Activated T-helper 2 cell treated with anti-CD3 and anti-CD28 coated beads, Interferon-gamma antibody, Interleukin-2, Interleukin-4, amounts not matched to agents 10 μg/mL and 5 μg/mL and 100 μg/mL, durations not matched to agents 14 hours and 24 hours and 36 hours (primary cell): ENCODE measurements at regions not wholly inside any gene's neighbourhood (a gene's known extent, or its start where the extent isn't known, plus 50 kb on each side); places are given as distances from the start of the nearest gene placed in this dataset.

Experiments used
- DNase-seq: peaks from one replicate; pipeline ENCODE4 v3.0.0; 2021; ENCODE audit warnings: low spot score
- H3K27ac Mint-ChIP-seq: one replicate; pipeline ENCODE4 v1.8.0; 2021; ENCODE audit warnings: mixed read lengths
- H3K27me3 Mint-ChIP-seq: one replicate; pipeline ENCODE4 v1.8.0; 2021; ENCODE audit warnings: low read depth, mixed read lengths
- H3K36me3 Mint-ChIP-seq: one replicate; pipeline ENCODE4 v1.8.0; 2021; ENCODE audit warnings: low read depth, mixed read lengths
- H3K4me1 Mint-ChIP-seq: one replicate; pipeline ENCODE4 v1.8.0; 2021; ENCODE audit warnings: low read depth, mixed read lengths
- H3K4me3 Mint-ChIP-seq: one replicate; pipeline ENCODE4 v1.8.0; 2021; ENCODE audit warnings: low read depth, mild to moderate bottlenecking, moderate library complexity, mixed read lengths
- H3K9me3 Mint-ChIP-seq: one replicate; pipeline ENCODE4 v1.8.0; 2021; ENCODE audit warnings: mixed read lengths
- intact Hi-C: fragments of 100-400 bp; cut with micrococcal nuclease; formaldehyde crosslinking; loops from one replicate; pipeline ENCODE4 v1.15.1; 2023

GRCh38 chr6:139676718-139677117, 302.3 kb upstream of the CITED2 start:
- no peak for DNase-seq
- H3K27me3 Mint-ChIP-seq: peaks cover 3% of the 10 kb centered on the region
- no peaks in the 10 kb centered on the region for H3K4me1 Mint-ChIP-seq
- no peaks in the 10 kb centered on the region for H3K9me3 Mint-ChIP-seq
- H3K4me3 Mint-ChIP-seq: no peak overlapping the region
- intact Hi-C loops: no loop called here
- H3K27ac Mint-ChIP-seq: no peak overlapping the region
- H3K36me3 Mint-ChIP-seq: no peaks in the 10 kb centered on the region

DNA sequence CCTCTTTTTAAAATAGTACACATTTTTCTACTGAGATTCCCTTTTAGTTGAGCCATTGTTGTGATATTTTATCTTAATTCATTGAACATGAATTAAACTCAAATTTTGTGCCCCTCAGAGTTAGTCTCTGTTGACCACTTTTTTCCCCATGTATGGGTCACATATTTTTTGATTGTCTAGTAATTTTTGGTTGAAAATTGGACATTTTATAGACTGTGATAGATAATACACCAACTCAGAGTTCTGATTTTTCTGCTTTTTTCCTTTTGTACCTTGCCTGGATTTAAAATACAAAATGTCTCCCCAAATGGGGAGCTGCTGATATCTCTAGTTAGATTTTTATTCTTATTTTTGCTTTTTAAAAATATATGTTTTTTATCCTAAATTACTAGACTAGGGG, 291.8 kb upstream of the CITED2 start:
- H3K27me3 Mint-ChIP-seq: peaks cover 3% of the 10 kb centered on the region
- intact Hi-C loops: no loop called here
- no peaks in the 10 kb centered on the region for H3K4me1 Mint-ChIP-seq
- H3K4me3 Mint-ChIP-seq: no peak overlapping the region
- no peak for DNase-seq
- H3K9me3 Mint-ChIP-seq: no peaks in the 10 kb centered on the region
- H3K27ac Mint-ChIP-seq: no peak overlapping the region
- no peaks in the 10 kb centered on the region for H3K36me3 Mint-ChIP-seq

DNA sequence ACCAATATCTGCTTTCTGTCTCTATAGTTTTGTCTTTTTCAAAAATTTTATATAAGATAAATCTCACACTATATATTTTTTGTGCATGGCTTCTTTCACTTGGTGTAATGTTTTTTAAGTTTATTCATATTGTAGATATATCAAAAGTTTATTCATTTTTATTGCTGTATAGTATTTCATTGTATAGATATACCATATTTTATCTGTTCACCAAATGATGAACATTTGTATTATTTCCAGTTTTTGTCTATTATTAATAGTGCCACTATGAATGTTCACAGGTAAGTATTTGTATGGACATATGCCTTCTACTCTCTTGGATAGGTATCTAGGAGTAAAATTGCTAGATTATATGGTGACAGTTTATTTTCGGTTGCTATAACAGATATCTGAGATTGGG, 289.5 kb upstream of the CITED2 start:
- Mint-ChIP-seq H3K4me1 (no peaks in the 10 kb centered on the region), H3K36me3 (no peaks in the 10 kb centered on the region), H3K4me3 (no peak overlapping the region), H3K27me3 (no peaks in the 10 kb centered on the region), H3K27ac (no peak overlapping the region), H3K9me3 (no peaks in the 10 kb centered on the region)
- intact Hi-C loops: no loop called here
- DNase-seq: no peak

DNA sequence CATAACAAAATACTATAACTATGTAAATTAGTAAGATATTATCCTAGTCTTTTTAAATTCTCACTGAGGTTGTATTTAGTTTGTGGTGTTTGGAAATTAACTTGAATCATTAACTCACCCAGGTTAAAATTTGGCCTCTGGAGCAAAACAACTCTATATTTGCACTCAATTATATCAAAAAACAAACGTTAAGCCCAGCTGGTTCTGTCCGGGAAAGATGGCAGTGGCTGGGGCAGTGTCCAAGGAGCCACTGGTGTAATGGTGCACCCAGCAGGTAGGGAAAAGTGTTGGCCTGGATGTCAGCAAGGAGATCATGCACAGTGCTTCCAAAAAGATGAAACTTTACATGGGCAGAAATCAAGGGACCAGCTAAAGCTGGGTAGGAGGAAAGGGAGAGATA, 285.3 kb upstream of the CITED2 start:
- no peak for DNase-seq
- intact Hi-C loops: no loop called here
- Mint-ChIP-seq H3K36me3 (no peaks in the 10 kb centered on the region), H3K27ac (no peak overlapping the region), H3K27me3 (peaks cover 6% of the 10 kb centered on the region), H3K4me3 (no peak overlapping the region), H3K9me3 (no peaks in the 10 kb centered on the region), H3K4me1 (no peaks in the 10 kb centered on the region)

DNA sequence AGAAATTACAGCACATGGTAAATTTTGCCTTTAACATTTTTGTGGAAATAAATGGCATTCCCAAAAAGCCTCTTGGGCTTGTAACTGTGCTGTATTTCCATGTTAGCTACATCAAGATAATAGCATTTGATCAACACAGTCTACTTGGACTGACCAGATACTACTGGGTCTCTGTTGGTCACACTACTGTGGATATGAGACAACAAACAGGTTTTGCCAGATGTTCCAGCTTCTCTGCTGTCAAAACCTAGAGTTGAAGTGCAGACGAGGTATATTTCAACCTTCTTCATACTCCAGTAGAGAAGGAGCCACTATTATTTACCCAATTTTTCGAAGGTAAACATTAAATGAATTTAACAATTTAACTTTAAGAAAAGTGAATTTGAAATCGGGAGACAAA, 284.7 kb upstream of the CITED2 start:
- intact Hi-C loops: no loop called here
- H3K27ac Mint-ChIP-seq: no peak overlapping the region
- no peak for DNase-seq
- no peaks in the 10 kb centered on the region for H3K9me3 Mint-ChIP-seq
- no peaks in the 10 kb centered on the region for H3K36me3 Mint-ChIP-seq
- H3K4me3 Mint-ChIP-seq: no peak overlapping the region
- no peaks in the 10 kb centered on the region for H3K4me1 Mint-ChIP-seq
- H3K27me3 Mint-ChIP-seq: peaks cover 6% of the 10 kb centered on the region

DNA sequence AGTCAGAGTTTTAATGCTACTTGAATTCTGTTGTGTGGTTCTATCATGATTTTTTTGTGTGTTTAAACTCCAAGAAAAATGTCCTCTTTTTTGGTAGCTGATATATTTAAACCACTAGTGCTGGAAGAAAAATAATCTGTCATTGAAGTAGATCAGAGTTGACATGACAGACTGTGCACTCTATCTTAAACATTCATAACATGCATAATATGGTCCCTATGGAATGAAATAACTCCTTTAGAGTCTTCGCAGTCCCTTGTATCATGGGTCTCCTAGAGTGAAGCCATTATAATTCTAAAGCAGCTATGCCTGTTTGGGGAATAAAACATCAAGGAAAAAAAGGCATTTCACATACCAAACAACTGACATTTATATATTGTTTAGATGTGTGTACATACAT, 282.7 kb upstream of the CITED2 start:
- no peak overlapping the region for H3K4me3 Mint-ChIP-seq
- intact Hi-C loops: no loop called here
- H3K27me3 Mint-ChIP-seq: peaks cover 6% of the 10 kb centered on the region
- H3K9me3 Mint-ChIP-seq: no peaks in the 10 kb centered on the region
- H3K27ac Mint-ChIP-seq: no peak overlapping the region
- no peak for DNase-seq
- no peaks in the 10 kb centered on the region for H3K36me3 Mint-ChIP-seq
- H3K4me1 Mint-ChIP-seq: no peaks in the 10 kb centered on the region

DNA sequence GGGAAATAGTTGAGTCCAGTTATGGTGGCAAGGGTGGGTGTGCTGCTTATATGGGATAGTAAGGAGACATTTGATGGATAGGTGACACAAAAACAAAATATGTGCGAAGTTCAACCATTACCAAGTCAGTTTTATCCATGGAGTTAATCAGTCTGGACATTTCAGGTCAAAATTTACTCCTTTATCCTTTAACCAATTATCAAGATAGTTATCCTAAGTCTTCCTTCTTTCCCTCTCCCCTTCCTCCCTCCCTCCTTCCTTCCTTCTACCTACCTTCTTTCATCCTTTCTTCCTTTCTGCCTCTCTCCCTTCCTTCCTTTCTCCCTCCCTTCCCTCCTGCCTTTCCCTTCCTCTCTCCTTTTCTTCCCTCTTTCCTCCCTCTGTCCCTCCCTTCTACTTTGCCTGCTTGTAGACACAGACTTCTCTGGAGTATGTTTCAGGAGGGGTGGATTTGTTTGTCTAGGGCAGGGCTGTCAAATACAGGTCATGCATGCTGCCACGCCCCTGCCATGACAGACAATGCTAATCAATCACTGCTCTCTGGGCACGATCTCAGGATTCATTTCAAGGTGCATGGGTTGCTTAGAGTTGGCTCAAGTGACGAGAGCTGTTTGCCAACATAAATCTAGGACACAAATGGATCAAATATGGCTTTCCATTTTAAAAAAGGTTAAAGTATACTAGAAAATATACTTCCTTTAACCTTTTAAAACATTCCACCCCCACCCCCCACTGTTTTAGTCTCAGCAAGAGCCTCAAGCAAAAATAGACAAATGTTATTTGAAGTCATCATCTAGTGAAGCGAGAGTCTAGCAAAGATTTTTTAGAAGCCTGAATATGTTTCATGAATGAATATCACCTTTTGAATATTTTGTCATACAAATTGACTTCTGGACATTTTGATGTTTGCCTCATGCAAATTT, 281.6 kb upstream of the CITED2 start:
- Mint-ChIP-seq H3K27ac (no peak overlapping the region), H3K9me3 (no peaks in the 10 kb centered on the region), H3K4me1 (no peaks in the 10 kb centered on the region), H3K4me3 (no peak overlapping the region), H3K36me3 (no peaks in the 10 kb centered on the region), H3K27me3 (peaks cover 6% of the 10 kb centered on the region)
- DNase-seq: no peak
- intact Hi-C loops: no loop called here

GRCh38 chr6:139654888-139655782, 280.7 kb upstream of the CITED2 start:
- intact Hi-C loops: no loop called here
- Mint-ChIP-seq H3K4me1 (no peaks in the 10 kb centered on the region), H3K27me3 (peaks cover 6% of the 10 kb centered on the region), H3K27ac (no peak overlapping the region), H3K4me3 (no peak overlapping the region), H3K9me3 (no peaks in the 10 kb centered on the region), H3K36me3 (no peaks in the 10 kb centered on the region)
- DNase-seq: no peak

DNA sequence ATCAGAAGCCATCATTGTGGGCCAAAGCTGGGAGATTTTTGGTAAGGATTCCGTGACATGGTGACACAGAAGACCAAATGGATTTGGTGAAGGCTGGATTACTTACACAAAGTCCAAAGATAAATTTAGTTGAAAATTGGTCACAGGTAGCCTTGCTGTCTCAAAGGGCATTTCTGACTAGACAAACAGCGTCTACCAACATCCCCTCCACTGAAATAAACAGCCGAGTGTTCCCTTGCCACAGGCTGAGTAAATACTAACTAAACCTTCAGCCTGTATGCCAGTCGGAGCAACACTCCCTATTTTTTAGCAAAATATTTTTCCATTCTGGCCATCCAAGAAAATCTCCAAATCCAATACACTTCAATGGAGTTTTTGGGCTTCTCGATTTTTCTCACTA, 279.9 kb upstream of the CITED2 start:
- intact Hi-C loops: no loop called here
- DNase-seq: no peak
- no peak overlapping the region for H3K27ac Mint-ChIP-seq
- no peaks in the 10 kb centered on the region for H3K4me1 Mint-ChIP-seq
- no peaks in the 10 kb centered on the region for H3K36me3 Mint-ChIP-seq
- no peak overlapping the region for H3K4me3 Mint-ChIP-seq
- H3K9me3 Mint-ChIP-seq: no peaks in the 10 kb centered on the region
- H3K27me3 Mint-ChIP-seq: peaks cover 9% of the 10 kb centered on the region

DNA sequence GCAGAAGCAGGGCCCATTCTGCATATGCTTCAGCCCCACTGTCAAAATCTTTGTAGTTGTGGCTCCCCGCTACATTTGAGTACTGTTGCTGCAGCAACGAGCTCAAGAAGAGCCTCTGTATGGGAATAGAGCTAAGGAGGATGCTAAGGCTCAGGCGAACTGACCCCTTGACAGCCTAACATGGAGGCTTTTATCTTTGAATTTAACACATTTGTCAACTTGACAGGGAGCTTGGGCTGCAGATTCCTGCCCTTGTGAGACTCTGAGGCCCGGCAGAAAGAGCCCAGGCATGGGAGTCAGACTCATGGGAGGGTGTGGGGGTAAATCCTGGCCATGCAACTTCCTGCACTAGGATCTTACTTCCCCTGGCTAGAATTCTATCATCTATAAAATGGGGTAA, 278.7 kb upstream of the CITED2 start:
- intact Hi-C loops: no loop called here
- Mint-ChIP-seq H3K27ac (no peak overlapping the region), H3K9me3 (no peaks in the 10 kb centered on the region), H3K27me3 (peaks cover 11% of the 10 kb centered on the region), H3K4me1 (no peaks in the 10 kb centered on the region), H3K4me3 (no peak overlapping the region), H3K36me3 (no peaks in the 10 kb centered on the region)
- no peak for DNase-seq

GRCh38 chr6:139650941-139651340, 276.5 kb upstream of the CITED2 start:
- Mint-ChIP-seq H3K4me1 (no peaks in the 10 kb centered on the region), H3K27me3 (peaks cover 7% of the 10 kb centered on the region), H3K9me3 (no peaks in the 10 kb centered on the region), H3K4me3 (no peak overlapping the region), H3K27ac (no peak overlapping the region), H3K36me3 (no peaks in the 10 kb centered on the region)
- intact Hi-C loops: no loop called here
- DNase-seq: no peak

DNA sequence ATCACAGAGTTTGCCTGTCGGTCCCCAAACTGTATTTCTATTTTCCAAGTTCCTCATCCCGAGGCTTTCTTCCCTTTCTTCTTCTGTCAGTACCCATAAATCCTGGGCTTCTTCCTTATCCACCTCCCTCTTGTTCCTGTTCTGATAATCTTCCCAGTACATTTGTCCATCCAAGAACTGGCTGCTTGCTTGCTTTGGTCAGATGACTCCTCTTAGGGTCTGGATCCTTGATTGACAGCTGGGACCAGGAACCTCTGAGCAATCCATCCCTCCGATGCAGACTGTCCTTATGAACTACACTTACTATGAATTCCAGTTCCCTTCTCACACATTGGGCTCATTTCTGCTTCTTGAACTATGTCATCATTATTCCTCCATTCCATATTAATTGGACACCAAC, 275.3 kb upstream of the CITED2 start:
- intact Hi-C loops: no loop called here
- peaks cover 5% of the 10 kb centered on the region for H3K27me3 Mint-ChIP-seq
- no peak overlapping the region for H3K27ac Mint-ChIP-seq
- H3K4me3 Mint-ChIP-seq: no peak overlapping the region
- H3K9me3 Mint-ChIP-seq: no peaks in the 10 kb centered on the region
- H3K36me3 Mint-ChIP-seq: no peaks in the 10 kb centered on the region
- H3K4me1 Mint-ChIP-seq: no peaks in the 10 kb centered on the region
- DNase-seq: no peak

DNA sequence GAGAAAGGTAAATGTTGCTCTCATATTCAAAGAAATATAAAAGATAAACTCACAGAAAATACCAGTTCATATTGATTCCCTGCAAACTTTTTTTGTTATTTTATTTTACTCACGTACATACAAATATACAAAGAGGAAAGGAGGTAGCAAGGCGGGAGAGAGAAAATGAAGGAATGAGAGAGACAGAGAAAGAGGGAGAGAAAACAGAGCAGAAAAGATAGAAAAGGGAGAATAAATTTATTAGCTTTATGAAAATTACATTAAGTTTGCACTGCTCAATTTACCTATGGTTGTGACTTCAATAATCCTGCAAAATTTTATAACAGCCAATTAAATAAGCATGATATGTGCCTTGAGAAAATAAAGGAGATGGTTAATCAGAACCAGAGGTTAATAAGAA, 274.7 kb upstream of the CITED2 start:
- H3K4me3 Mint-ChIP-seq: no peak overlapping the region

More for the DNA sequence above, 274.7 kb upstream of the CITED2 start:
- H3K27me3 Mint-ChIP-seq: peaks cover 5% of the 10 kb centered on the region
- no peaks in the 10 kb centered on the region for H3K9me3 Mint-ChIP-seq
- no peak overlapping the region for H3K27ac Mint-ChIP-seq
- no peaks in the 10 kb centered on the region for H3K36me3 Mint-ChIP-seq
- intact Hi-C loops: no loop called here
- no peaks in the 10 kb centered on the region for H3K4me1 Mint-ChIP-seq
- DNase-seq: no peak
